ENCODE measurements at regions not wholly inside any gene's neighbourhood (a gene's known extent, or its start where the extent isn't known, plus 50 kb on each side); places are given as distances from the start of the nearest gene placed in this dataset.

- no peaks in the 10 kb centered on the region for H3K9me3 Mint-ChIP-seq
- no peak overlapping the region for H3K4me3 Mint-ChIP-seq
- 0 out of 4 replicates have a peak, but pooled peaks cover 0 to 2% of the 10 kb centered on the region in 2 experiments for H3K4me1 Mint-ChIP-seq
- Histone ChIP-seq H3K27me3 (ENCODE audit: insufficient read depth, low read length) (no peaks in the 10 kb centered on the region), H3K14ac (ENCODE audit: insufficient read depth, low read length) (no peak overlapping the region), H4K8ac (replicated peaks; ENCODE audit: insufficient read length, low read depth, low read length) (no peak overlapping the region), H2BK15ac (ENCODE audit: low read depth, low read length) (no peak overlapping the region), H2BK120ac (ENCODE audit: low read depth, low read length, poor library complexity, severe bottlenecking) (no peak overlapping the region), H2AK5ac (ENCODE audit: insufficient read length, low read length) (no peak overlapping the region), H3K23ac (ENCODE audit: insufficient read length, low read depth, low read length) (no peak overlapping the region), H2BK20ac (ENCODE audit: low read depth, low read length, poor library complexity, severe bottlenecking) (no peak overlapping the region), H3T11ph (ENCODE audit: low read length) (no peak overlapping the region), H3K4me1 (ENCODE audit: insufficient read depth, low read length) (no peaks in the 10 kb centered on the region), H2AFZ (ENCODE audit: low read length) (no peak overlapping the region), H3K56ac (ENCODE audit: insufficient read length, low read depth, low read length) (no peak overlapping the region), H2BK5ac (ENCODE audit: insufficient read length, low read length) (no peak overlapping the region), H3K79me1 (ENCODE audit: insufficient read depth, low read depth, low read length, poor library complexity, severe bottlenecking) (no peaks in the 10 kb centered on the region), H3K79me2 (ENCODE audit: insufficient read depth, low read length) (no peaks in the 10 kb centered on the region), H3K18ac (ENCODE audit: insufficient read length, low read depth, low read length) (no peak overlapping the region), H3K4me2 (ENCODE audit: insufficient read depth, insufficient read length, low read length) (no peak overlapping the region), H3K9ac (ENCODE audit: extremely low read depth, insufficient read length, low read length) (no peak overlapping the region), H3K9me3 (ENCODE audit: control insufficient read depth, low read depth, low read length) (no peaks in the 10 kb centered on the region), H4K91ac (ENCODE audit: insufficient read length, low read depth, low read length) (no peak overlapping the region), H3K23me2 (ENCODE audit: insufficient read length, low read depth, low read length, poor library complexity, severe bottlenecking) (no peaks in the 10 kb centered on the region), H3K27ac (ENCODE audit: insufficient read length, low read depth, low read length) (no peak overlapping the region), H4K5ac (ENCODE audit: insufficient read length, low read depth, low read length) (no peak overlapping the region), H2BK12ac (ENCODE audit: insufficient read length, low read depth, low read length) (no peak overlapping the region), H3K4ac (ENCODE audit: low read depth, low read length) (no peak overlapping the region), H4K20me1 (ENCODE audit: control insufficient read depth, insufficient read depth, insufficient read length) (no peaks in the 10 kb centered on the region)
- H3K27me3 Mint-ChIP-seq (ENCODE audit: low read depth): no peaks in the 10 kb centered on the region
- TF ChIP-seq CTCF (conservative IDR thresholded peaks at IDR 0.05): no peak
- WGBS (ENCODE audit: extremely low coverage, insufficient read length, low lambda C conversion rate): no CpG with 5 or more reads among the region's 6 CpGs
- DNase-seq: no peak
- H3K27ac Mint-ChIP-seq: no peak overlapping the region
- H3K36me3 Mint-ChIP-seq (ENCODE audit: insufficient read depth in 1 of 3, low read depth in 3 of 3): no peaks in the 10 kb centered on the region
Observed at GRCh38 chr12:28060871-28061270, 88.3 kb upstream of the PTHLH start.

All from H9 (cell line).